C4-2B (cell line): ENCODE measurements at regions not wholly inside any gene's neighbourhood (a gene's known extent, or its start where the extent isn't known, plus 50 kb on each side); places are given as distances from the start of the nearest gene placed in this dataset.

Experiments used
- CTCF ChIP-seq: fragments of 450-650 bp; conservative IDR thresholded peaks from 2 replicates; pipeline ENCODE4 v1.5.1; 2017; ENCODE audit warnings: mild to moderate bottlenecking
- ZFX ChIP-seq: fragments of 450-650 bp; IDR thresholded peaks from 2 replicates; pipeline ENCODE4 v1.6.1; 2017

GRCh38 chr2:147718831-147719230 lies 126.0 kb upstream of the ACVR2A start:
- no peak for TF ChIP-seq CTCF
- no peak for TF ChIP-seq ZFX
